COLO668 (cell line): ENCODE measurements at regions not wholly inside any gene's neighbourhood (a gene's known extent, or its start where the extent isn't known, plus 50 kb on each side); places are given as distances from the start of the nearest gene placed in this dataset.
"Not testable (repeated sequence)": the region's sequence is repeated elsewhere in the genome, so short reads cannot be mapped to it uniquely, and the experiment has no call there.

ENCODE experiments used
- DNase-seq: peaks from one replicate; lab custom pipeline; 2025; ENCODE audit not compliant: unreplicated experiment; lab: John Stamatoyannopoulos, UW

DNA sequence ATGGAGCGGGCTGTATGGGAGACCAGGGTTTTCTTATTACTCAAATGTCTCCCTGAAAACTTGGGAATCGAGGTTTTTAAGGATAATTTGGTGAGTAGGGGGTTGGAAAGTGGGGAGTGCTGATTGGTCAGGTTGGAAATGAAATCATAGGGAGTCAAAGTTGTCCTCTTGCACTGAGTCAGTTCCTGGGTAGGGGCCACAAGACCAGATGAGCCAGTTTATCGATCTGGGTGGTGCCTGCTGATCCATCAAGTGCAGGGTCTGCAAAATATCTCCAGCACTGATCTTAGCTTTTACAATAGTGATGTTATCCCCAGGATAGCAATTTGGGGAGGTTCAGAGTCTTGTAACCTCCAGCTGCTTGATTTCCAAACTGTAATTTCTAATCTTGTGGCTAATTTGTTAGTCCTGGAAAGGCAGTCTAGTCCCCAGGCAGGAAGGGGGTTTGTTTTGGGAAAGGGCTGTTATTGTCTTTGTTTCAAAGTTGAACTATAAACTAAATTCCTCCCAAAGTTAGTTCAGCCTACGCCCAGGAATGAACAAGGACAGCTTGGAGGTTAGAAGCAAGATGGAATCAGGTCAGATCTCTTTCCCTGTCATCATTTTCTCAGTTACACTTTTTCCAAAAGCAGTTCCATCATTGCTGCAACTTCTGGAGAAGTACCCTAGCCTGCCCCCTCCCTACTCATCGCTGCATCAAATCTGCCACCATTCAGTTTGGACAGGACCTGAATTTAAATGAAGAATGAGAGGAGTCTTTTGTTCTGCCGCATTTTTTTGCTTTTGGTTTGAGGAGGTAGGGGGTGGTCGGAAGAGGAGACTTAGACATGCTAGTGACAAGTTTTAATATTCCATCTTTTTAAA lies 236.4 kb upstream of the GALNT17 start:
- not testable (repeated sequence) for DNase-seq

DNA sequence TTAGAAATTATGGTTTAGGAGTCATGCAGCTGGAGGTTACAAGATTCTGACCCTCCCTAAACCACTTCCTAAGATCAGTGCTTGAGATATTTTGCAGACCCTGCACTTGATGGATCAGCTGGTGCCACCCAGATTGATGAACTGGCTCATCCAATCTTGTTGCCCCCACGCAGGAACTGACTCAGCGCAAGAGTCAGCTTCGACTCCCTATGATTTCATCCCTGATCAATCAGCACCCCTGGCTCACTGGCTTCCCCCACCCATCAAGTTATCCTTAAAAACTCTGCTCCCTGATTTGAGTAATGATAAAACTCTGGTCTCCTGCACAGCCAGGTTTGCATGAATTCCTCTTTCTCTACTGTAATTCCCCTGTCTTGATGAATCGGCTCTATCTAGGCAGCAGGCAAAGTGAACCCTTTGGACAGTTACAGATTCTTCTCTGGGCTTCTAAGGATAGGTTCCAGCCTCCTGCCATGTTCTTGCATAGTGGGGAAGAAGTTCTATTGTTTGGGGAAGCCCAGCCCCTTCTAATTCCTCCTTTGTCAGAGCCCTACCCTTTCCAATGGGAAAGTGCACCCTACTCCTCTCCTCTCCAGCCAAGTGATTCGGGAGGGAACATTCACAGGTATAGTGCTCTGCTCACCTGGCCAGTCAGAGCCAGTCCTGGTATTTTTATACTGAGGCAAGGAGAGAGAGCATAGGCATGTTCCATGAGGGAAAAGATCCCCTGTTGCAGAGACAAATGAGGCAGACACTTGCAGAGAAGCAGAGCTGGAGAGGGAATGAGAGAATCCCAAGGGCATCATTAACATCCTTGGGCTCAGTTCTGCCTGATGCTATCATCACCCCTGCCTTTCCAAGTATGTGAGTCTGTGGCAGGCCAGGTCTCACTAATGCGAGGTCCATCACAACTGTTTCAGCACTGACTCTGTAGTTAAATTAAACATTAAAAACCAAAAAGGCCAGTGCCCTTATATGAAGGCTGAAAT lies 224.4 kb upstream of the GALNT17 start:
- DNase-seq, result no peak

DNA sequence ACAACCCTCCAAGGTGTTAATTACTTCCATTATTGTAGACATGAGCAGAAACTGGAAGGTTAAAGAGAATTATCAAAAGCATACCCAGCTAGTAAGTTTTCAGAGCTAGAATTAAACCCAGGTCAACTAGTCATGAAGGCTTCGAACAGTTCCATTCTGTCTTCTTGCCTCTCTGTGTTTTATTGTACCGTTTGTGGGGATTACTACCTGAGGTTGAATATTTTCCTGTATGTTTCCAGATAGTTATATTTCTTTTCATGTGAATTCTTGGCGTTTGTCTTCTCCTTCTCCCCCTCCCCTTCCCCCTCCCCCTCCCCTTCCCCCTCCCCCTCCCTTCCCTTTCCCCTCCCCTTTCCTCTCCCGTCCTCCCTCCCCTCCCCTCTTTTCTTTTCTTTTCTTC lies 218.0 kb upstream of the GALNT17 start:
- no peak for DNase-seq

DNA sequence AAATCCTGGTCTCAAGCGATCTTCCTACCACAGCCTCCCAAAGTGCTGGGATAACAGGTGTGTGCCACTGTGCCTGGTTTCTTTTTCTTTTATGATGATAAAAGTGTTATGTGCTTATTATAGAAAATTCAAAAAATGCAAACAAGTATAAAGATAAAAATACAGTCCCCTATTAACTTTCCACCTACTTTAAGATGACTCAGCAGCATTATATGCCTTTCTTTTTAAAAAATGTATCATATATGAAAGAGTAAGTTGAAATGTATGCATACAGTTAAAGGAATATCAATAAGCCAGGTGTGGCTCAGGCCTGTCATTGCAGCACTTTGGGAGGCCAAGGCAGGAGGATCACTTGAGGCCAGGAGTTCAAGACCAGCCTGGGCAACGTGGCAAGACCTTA lies 216.9 kb upstream of the GALNT17 start:
- DNase-seq, result no peak

DNA sequence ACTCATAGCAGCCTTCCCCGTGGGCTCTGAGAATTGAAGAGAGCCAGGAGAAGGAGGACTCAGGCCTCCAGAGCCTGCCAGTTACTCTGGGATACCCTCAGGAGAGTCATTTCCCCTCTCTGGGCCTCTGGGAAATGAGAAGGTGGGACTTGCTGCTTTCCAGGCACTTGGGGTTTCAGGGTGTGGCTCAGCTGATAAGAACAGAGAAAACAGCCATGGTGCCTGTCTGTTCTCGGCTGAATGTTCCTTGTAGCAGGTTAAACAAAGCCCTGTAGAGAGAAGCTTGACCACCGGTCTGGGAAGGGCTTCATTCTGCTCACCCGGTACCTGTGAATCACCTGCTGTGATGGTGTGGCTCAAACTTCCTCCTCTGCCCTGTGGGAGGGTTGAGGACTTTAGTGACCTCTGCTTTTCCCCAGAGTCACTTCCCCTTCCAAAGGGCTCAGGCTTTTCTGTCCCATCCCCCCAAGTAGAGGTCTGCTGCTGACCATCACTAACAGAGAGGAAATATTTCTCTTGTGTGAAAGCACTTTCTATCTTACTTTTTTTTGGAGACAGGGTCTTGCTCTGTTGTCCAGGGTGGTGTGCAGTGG lies 212.4 kb upstream of the GALNT17 start:
- DNase-seq, result no peak

DNA sequence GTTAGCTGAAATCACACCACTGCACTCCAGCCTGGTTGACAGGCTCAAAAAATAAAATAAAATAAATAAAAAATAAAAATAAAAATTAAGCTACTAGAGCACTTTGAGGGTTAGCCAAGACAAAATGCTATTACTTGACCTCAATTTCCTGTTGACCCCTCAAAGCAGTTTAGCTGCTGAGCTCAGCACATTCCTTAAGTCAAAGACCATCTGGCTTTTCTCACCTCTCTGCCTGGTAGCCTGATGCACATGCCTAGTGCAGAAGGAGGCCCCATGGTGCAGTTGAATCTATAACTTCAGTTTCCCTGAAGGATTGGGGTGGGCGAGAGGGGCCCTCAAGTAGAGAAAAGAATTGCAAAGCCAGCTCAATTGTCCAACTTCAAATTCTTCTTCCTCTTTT lies 211.1 kb upstream of the GALNT17 start:
- no peak for DNase-seq

DNA sequence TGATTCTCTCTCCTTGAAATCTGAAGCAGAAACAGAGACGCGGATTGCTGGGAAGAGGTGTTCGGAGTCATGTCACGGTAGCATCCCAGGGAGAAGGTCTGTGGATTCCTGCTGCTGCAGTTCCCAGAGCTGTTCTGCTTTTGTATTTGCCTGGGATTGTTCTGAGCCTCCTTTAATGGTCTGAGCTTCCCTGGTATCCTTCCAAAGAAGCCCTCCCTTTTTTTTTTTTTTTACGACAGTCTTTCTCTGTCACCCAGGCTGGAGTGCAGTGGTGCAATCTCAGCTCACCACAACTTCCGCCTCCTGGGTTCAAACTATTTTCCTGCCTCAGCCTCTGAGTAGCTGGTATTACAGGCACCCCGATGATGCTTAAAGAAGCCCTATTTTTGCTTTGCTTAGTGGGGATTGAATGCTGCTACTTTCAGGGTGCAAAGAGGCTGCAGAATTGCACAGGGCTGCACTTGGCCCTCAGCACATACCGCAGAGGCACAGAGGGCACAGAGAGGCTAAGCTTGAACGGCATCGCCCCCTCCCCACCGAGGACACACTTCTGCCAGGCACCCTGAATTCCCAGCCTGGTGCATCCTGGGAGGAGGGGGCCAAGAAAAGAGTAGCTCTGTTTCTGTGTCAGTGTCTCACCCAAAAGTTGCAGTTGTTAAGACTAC lies 208.6 kb upstream of the GALNT17 start:
- no peak for DNase-seq

DNA sequence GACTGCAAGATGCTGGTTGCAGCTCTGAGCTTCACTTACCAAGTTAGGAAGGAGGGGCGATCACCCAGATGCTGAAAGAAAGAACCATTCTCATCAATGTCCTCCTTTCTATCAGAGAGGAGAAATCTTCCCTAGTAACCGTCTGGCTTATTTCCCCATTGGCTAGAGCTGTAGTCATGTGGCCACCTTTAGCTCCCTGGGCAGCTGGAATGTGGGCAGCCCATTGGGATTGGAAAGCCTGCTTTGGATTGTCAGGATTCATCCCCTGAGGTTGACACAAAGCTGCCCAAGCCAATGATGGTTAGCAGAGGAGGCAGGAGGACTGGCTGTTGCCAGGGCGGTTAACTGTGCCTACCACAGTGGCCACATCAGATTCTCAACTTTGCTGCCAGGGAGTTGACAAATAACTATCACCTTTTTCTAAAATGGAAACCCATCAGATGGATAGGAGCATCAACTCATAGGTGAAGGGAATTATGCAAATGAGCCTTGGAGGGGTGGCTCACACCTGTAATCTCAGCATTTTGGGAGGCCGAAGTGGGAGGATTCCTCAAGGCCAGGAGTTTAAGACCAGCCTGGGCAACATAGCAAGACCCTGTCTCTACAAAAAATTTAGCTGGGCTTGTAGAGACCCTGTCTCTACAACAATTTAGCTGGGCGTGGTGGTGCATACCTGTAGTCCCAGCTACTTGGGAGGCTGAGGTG lies 206.4 kb upstream of the GALNT17 start:
- no peak for DNase-seq

DNA sequence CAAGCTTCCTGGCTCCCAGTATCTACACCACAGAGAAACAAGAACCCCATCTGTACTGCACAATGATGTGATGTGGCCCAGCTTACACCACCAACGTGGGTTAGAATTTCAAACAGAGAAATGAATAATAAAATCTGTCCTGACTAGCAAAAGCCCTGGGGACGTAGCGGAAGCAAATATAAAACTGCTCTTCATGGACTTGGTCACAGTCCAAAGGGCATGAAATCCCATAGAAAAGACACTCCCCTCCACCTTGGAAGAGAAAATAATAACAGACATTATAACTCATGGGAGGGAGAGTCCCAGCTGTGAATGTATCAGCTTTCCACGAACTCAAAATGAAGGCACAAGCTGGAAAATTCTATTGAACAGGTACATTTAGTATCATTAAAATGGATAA lies 205.3 kb upstream of the GALNT17 start:
- DNase-seq, result no peak

DNA sequence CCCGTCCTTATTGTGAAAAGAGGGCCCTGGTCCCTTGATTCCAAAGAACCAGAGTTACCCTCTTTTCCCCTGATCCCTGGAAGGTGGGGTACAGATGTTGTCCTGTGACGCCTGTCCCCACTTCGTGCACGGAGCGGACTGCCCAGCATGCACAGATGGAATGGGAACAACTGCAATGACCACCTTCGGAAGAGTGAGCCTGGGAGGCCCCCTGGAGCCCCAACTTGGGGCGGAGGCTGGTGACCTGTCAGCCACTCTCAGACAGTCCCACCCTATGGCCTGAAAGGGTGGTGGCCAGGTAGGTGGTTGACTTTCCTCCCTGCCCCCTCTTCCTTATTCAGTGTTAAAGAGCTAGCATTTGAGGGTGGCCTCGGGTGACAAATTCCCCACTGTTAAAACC lies 196.6 kb upstream of the GALNT17 start:
- no peak for DNase-seq

DNA sequence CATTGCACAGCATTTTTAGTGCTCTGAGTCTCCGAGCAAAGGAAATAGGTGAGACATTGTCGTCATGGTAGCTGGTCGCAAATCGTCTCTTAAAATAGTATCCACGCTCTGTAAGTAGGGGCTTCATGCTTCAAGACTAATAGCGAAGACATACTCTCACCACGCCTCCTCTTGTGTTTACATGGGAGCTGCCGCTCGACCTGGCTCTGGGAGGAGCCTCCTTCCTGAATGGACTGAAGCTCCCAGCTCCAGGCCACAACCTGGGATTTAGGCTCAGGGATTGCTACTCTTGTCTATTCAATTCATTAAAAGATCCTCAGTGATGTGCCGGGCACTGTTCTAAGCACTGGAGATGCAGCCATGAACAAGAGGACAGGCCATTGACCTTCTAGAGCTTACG lies 196.1 kb upstream of the GALNT17 start:
- no peak for DNase-seq

DNA sequence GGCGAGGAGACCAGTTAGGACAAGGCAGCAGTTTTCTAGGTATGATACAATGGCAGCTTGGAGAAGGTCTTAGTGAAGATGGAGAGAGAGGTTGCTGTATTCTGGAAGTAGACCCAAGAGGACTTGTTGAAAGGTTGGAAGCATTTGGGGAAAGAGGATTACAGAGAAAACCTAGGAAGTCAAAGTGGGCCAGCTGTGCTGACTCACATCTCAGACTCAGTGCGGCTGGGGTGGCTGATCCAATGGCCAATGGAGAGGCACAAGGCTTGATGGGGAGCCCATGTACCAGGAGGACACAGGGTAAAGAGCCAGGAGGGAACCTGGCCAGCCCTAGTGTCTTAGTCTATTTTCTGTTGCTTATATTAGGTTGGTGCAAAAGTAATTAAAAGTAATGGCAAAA lies 194.5 kb upstream of the GALNT17 start:
- no peak for DNase-seq

DNA sequence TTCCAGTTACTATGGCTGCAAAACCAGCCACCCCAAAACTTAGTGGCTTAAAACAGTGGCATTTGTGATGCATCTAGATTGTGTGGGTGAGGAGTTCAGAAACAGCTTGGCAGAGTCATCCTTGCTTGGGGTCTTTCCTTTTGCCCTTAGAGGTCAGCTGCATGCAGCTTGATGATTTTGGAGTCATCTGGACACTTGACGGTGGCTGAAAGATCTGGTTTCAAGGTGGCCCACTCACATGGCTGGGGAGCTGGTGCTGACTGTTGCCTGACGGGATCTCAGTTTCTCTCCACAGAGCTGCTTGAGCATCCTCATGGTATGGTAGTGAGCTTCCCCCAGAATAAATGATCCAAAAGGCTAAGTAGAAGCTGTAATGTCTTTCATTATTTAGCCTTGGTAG lies 191.3 kb upstream of the GALNT17 start:
- no peak for DNase-seq

DNA sequence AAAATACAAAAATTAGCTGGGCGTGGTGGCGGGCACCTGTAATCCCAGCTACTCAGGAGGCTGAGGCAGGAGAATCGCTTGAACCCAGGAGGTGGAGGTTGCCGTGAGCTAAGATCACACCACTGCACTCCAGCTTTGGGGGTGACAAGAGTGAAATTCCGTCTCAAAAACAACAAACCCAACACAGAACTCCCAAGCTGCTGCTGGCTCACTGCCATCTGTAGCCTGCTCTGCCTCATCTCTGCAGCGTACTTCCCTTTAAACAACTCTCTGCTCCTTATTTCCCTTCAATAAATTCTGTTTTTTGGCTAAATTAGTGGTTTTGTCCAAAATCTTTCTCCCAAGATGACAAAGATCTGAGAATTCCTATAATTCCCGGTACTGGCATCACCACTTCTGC lies 189.2 kb upstream of the GALNT17 start:
- no peak for DNase-seq

DNA sequence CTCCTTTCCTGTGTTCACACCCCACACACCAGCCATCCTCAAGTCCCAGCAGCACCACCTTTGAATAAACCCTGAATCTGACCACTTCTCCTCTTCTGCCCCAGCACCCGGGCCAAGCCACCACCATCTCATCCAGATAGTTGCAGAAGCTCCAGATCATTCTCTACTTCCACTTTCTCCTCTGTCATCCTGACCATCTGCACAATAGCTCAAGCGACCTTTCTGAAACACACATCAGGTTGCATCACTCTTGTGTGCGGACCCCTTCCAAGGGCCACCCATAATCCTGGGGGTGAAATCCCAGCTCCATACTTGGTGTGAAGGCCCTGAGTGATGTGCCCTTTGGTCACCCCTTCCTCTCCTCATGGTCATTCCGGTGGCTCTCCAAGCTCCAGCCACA lies 187.4 kb upstream of the GALNT17 start:
- DNase-seq, result no peak

DNA sequence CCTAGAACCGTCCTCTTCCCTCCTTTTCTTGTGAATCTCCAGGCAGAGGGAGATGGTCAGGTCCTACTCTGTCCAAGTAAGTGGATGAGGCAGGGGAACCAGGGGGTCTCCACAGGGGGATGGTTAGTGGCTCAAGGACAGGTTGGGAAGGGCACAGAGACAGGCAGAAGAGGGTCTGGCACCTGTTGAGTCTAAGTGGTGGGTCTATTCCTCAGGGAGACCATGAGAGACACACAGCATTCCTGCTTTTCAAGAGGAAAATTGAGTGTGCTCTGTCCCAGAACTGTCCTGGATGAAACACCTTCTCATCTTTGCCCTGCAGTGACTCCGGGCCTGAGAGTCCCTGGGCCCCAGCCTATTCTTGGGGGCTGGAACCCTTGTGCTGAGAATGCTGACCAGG lies 184.8 kb upstream of the GALNT17 start:
- DNase-seq, result no peak

DNA sequence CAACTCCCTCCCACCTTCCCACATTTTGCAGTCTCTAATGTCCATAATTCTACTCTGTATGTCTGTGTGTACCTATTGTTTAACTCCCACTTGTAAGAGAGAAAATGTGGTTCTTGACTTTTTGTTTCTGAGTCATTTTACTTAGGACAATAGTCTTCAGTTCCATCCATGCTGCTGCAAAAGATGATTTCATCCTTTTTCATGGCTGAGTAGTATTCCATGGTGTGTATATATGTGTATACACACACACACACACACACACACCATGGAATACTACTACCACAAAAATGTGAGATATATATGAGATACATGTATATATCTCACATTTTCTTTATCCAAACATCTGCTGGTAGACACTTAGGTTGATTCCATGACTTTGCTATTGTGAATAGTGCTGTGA lies 182.1 kb upstream of the GALNT17 start:
- no peak for DNase-seq

DNA sequence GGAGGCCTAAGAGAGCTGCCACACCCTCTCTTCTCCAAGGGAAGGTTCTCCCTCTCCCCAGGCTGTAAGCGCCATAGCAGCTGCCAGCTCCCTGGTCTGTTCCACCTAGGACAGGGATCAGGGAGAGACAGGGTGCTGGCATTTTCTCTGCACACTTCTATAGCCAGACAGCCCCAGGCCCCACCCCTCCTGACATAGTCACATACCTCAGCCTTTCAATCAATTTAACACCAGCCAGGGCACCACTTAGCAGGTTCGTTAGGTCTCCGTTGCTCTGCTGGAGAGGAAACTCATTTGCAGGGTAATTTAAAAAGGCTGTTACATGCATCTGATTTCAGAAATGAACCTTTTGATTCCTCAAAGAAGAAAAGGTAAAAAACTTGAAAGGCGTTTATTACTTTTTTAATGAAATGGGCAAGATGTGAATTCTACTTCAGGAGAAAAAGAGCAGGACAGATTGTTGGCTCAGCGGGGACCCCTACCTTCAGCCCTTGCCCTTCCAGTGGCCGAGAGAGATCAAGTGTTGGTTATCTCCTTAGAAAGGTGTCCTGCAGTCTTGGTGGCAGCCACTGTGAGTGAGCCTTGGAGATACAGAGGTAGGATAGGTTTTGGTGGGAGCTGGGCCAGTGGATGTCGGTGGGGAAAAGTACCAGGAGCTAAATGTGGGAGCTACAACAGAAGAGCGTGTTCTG lies 180.5 kb upstream of the GALNT17 start:
- DNase-seq, result no peak

DNA sequence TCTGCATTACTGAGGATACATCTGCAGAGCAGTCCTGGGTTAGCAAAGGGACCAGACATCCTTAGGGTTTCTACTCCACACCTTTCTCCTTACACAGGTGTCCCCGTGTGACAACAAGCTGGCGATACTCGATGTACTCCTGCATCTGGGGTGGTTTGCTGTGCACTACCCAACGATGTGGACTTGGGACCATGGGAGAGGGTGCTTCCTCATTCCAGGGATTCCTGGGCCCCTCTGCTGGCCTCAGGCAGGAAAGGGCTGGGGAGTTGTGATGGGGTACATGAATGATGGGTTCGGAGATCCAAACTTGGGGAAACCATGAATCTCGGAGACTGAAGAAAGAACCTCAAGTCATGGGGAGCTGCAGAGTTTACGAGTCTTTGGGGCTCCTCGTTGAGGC lies 179.6 kb upstream of the GALNT17 start:
- DNase-seq, result no peak

DNA sequence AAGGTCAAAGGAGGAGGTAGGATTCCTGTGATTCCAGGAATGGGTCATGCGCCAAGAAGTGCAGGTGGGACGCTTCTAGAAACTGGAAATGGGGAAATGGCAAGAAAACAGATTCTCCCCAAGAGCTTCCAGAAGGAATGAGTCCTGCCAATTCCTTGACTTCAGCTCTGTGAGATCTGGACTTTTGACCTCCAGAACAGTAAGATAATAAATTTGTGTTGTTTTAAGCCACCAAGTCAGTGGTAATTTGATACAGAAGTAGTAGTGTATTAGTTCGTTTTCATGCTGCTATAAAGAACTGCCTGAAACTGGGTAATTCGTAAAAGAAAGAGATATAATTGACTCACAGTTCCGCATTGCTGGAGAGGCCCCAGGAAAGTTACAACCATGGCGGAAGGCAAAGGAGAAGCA lies 178.6 kb upstream of the GALNT17 start:
- DNase-seq, result no peak
